NCI-H1105 treated with DMSO at 0.1 percent for 48 hours (cell line): ENCODE measurements at regions not wholly inside any gene's neighbourhood (a gene's known extent, or its start where the extent isn't known, plus 50 kb on each side); places are given as distances from the start of the nearest gene placed in this dataset.

ENCODE experiments used
- DNase-seq: peaks from one replicate; lab custom pipeline; 2025; lab: John Stamatoyannopoulos, UW

GRCh38 chr5:58255970-58256369 lies 203.9 kb downstream of the PLK2 start:
- DNase-seq = no peak

GRCh38 chr5:58255386-58255785 lies 204.5 kb downstream of the PLK2 start:
- DNase-seq = no peak

GRCh38 chr5:58248221-58248620 lies 211.7 kb downstream of the PLK2 start:
- no peak for DNase-seq

- no peak for DNase-seq
Measured at GRCh38 chr5:58246461-58246944, 213.4 kb downstream of the PLK2 start.

- DNase-seq = no peak
Measured at GRCh38 chr5:58245476-58245840, 214.4 kb downstream of the PLK2 start.

- DNase-seq = no peak
Measured at GRCh38 chr5:58244819-58245475, 214.9 kb downstream of the PLK2 start.

- no peak for DNase-seq
Measured at GRCh38 chr5:58241389-58241788, 218.5 kb downstream of the PLK2 start.

GRCh38 chr5:58240322-58240721 lies 219.6 kb downstream of the PLK2 start:
- DNase-seq = no peak

- no peak for DNase-seq
Measured at GRCh38 chr5:58239731-58240130, 220.2 kb downstream of the PLK2 start.

- no peak for DNase-seq
Measured at GRCh38 chr5:58239045-58239444, 220.8 kb downstream of the PLK2 start.

- DNase-seq = no peak
Measured at GRCh38 chr5:58236498-58236897, 223.4 kb downstream of the PLK2 start.

- no peak for DNase-seq
Measured at GRCh38 chr5:58235299-58235698, 224.6 kb downstream of the PLK2 start.

- no peak for DNase-seq
Measured at GRCh38 chr5:58232130-58232529, 227.8 kb downstream of the PLK2 start.

GRCh38 chr5:58231041-58231440 lies 228.8 kb downstream of the PLK2 start:
- no peak for DNase-seq

GRCh38 chr5:58228896-58229295 lies 231.0 kb downstream of the PLK2 start:
- no peak for DNase-seq

GRCh38 chr5:58227858-58228257 lies 232.0 kb downstream of the PLK2 start:
- no peak for DNase-seq

GRCh38 chr5:58224661-58225060 lies 235.2 kb downstream of the PLK2 start:
- no peak for DNase-seq

GRCh38 chr5:58224221-58224620 lies 235.7 kb downstream of the PLK2 start:
- no peak for DNase-seq

- DNase-seq = no peak
Measured at GRCh38 chr5:58215364-58215763, 244.5 kb downstream of the PLK2 start.

GRCh38 chr5:58211441-58211840 lies 248.4 kb downstream of the PLK2 start:
- DNase-seq = no peak

GRCh38 chr5:58208674-58209073 lies 251.2 kb downstream of the PLK2 start:
- no peak for DNase-seq

- no peak for DNase-seq
Measured at GRCh38 chr5:58207076-58207475, 252.8 kb downstream of the PLK2 start.

GRCh38 chr5:58204966-58205365 lies 254.9 kb downstream of the PLK2 start:
- no peak for DNase-seq

GRCh38 chr5:58202941-58203444 lies 256.9 kb downstream of the PLK2 start:
- no peak for DNase-seq
